Left lobe of liver (tissue), 2 donors: ENCODE measurements at regions not wholly inside any gene's neighbourhood (a gene's known extent, or its start where the extent isn't known, plus 50 kb on each side); places are given as distances from the start of the nearest gene placed in this dataset.

ENCODE experiments used
- ATAC-seq: fragments of 200-7000 bp; cut with Tn5 transposase; one replicate; pipeline ENCODE4 v1.9.1; 2020; ENCODE audit warnings: mild to moderate bottlenecking, moderate library complexity
- DNase-seq: peaks from one replicate; pipeline ENCODE4 v3.0.0-alpha.2; 2020; ENCODE audit warnings: low spot score
- donor health status: DM: no; HTN: no; CAD: no; lungs with moderate emphysema.
- donor health status: DM: no; HTN: yes; CAD: no.

- DNase-seq (no peak), ATAC-seq (peak; percentile 6)
Observed at GRCh38 chr10:29925771-29926692, 133.4 kb downstream of the JCAD start.

DNA sequence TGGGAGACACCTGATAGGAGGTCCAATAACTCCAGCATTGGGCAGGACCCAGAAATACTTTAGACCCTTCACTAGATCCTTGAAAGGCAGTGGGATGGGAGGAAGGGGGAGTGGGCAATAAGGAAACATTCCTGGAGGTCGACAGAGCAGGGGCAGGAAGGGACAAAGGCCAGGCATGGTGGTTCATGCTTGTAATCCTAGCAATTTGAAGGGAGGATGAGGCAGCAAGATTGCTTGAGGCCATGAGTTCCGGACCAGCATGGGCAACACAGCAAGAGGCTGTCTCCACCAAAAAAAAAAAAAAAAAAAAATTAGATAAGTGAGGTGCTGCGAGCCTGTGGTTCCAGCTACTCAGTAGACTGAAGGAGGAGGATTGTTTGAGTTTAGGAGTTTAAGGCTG is 134.9 kb downstream of the JCAD start:
- no peak for DNase-seq
- ATAC-seq, result no peak

GRCh38 chr10:29923416-29923965 is 135.9 kb downstream of the JCAD start:
- ATAC-seq (no peak), DNase-seq (no peak)

DNA sequence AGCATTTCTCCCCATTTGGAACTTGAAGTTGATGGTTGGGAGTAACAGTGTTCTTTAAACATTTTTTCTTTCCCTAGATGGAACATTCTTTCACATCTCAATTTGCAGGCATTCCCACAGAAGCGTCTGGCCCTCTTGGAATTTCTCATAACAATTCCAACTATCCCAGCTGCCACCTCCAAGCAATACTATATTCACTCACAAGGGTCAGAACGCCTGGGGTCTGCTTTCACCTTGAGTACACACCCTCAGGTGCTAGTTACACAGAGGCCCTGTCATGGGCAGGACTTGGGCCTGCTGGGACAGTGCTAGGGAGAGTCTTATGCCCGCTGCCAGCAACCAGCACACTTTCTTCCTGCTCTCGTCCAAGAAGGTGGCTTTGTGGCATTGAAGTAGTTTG is 136.5 kb downstream of the JCAD start:
- ATAC-seq (no peak), DNase-seq (no peak)

DNA sequence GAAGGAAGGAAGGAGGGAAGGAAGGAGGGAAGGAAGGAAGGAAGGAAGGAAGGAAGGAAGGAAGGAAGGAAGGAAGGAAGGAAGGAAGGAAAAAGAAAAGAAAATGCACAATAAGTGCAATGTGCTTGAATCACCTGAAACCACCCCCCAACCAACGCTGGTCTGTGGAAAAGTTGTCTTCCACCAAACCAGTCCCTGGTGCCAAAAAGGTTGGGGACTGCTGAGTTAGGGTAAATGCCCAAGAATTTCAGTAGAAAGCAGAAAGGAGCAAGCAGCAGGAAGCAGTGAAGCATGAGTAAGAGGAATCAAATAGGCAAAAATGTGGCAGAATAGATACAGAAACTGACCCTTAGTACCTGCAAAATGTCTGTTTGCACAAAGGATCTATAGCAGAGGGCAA is 137.2 kb downstream of the JCAD start:
- ATAC-seq (peak; percentile 24), DNase-seq (no peak)

- ATAC-seq (peak; percentile 7), DNase-seq (no peak)
Observed at GRCh38 chr10:29921071-29921446, 138.3 kb downstream of the JCAD start.

- DNase-seq, result no peak
- peak; percentile 74 for ATAC-seq
Observed at GRCh38 chr10:29920408-29921070, 138.8 kb downstream of the JCAD start.

- ATAC-seq (no peak), DNase-seq (no peak)
Observed at GRCh38 chr10:29918623-29919400, 140.6 kb downstream of the JCAD start.

- ATAC-seq (peak; percentile 50), DNase-seq (no peak)
Observed at GRCh38 chr10:29917311-29917710, 142.1 kb downstream of the JCAD start.

DNA sequence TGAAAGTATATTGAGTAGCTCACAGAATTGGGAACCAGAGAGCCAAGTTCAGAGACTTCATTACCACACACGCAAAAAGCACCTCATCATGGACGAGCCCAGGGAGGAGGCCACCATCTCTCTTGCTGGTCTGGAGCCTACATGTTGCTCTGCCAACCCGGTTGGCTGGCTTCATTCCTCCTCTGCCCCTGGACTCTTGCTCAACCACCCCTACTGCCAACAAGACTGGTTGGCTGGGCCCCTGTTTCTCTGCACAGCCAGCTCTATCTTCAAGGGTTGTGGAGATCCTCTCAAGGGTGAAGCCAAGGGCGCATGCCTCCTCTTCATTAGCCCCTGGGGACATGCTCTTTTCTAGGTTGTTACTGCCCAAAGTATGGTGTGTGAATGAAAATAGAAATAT is 142.7 kb downstream of the JCAD start:
- ATAC-seq, result peak; percentile 74
- peak; percentile 58 for DNase-seq

DNA sequence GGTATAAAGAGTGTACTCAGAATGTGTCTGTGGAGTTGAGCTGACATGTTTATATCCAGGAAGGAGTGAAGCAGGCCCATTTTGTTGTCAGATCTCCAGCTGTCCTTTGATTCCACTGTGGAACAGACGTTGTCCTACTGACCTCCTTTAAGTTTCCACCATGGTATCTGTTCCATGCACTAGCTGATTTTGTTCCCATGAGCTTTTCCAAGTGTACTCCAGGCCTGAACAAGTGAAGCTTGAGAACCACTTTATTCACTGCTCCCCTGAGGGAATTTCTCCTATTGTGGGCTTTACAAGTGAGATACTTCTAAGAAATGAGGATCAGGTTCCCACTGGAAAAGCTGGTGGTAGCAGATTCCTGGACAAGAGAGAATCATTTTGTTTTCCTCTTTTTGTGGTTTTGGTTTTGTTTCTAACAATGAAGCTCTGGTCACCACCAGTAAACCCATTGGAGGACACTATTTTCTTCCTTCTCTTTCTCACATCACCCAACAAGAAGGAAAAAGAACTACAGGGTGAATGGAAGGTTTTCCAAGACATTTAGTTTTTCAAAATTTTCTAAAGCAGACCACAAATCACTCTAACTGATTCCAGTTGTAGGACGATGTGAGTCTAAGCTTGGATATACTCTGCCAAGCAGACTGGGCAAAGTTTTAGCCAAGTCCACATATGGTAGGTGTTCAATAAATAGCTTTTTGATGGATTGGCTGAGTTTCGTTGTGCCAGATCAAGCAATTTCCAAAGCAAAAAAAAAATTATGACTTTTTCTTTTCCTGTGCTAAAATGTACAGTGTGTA is 144.2 kb downstream of the JCAD start:
- DNase-seq (no peak), ATAC-seq (no peak)

GRCh38 chr10:29908962-29909361 is 150.4 kb downstream of the JCAD start:
- ATAC-seq, result no peak
- DNase-seq, result no peak

DNA sequence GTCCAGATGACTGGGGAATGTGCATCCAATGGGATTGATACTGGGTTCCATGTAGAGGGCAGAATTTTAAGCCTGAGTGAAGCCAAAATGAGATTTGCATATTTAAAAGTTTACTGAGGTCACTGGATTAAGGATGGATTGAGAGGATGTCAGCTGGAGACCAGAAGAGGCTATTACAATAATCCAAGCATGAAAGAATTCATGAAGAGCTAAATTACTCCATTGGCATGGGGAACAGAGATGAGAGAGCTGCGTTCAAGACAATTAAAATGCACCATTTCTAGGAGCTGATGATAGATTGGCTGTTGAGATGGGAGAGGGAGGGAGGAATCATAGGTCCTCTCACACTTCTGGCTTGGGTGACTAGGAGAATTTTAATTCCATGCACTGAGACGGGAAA is 158.5 kb downstream of the JCAD start:
- no peak for DNase-seq
- no peak for ATAC-seq

DNA sequence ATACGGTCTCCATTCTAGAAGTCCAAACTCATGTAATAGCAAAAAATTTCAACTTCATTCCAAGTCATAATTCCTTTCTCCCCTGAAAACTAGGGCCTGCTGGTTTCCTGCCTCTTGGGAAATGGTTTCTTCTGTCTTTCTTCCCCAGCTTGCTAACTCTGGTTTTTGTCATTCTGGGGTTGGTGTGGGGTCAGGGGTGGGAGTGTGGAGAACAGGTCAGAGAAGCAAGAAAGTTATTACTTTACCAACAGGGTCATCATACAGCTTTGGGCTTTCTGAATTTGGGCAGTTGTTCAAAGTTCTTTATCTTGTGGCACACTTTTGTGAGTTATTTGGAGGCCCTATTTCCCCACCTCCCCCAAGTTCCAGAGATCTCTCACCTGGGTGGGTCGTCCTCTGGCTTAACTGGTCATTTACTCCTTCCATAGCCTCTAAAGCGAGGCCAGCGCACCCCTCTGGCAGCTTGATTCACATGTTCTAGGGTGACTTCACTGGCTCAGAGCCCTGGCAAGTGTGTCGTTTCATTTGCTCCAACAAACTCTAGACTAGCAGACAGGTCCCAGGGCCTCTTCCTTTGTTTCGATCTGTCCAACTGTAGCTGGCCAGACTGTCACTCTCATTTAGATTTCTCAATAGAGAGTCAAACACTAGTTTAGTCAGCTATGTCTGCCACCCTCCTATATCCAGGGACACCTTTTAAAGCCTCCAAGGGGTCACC is 161.2 kb downstream of the JCAD start:
- peak; percentile 92 for ATAC-seq
- DNase-seq, result peak; percentile 49

GRCh38 chr10:29897430-29897829 is 162.0 kb downstream of the JCAD start:
- no peak for DNase-seq
- ATAC-seq, result no peak

GRCh38 chr10:29896053-29896452 is 163.3 kb downstream of the JCAD start:
- ATAC-seq (no peak), DNase-seq (no peak)

GRCh38 chr10:29895456-29895855 is 163.9 kb downstream of the JCAD start:
- DNase-seq, result no peak

GRCh38 chr10:29888321-29888720 is 171.1 kb downstream of the JCAD start:
- no peak for ATAC-seq

More at GRCh38 chr10:29895456-29895855, 163.9 kb downstream of the JCAD start:
- no peak for ATAC-seq

DNA sequence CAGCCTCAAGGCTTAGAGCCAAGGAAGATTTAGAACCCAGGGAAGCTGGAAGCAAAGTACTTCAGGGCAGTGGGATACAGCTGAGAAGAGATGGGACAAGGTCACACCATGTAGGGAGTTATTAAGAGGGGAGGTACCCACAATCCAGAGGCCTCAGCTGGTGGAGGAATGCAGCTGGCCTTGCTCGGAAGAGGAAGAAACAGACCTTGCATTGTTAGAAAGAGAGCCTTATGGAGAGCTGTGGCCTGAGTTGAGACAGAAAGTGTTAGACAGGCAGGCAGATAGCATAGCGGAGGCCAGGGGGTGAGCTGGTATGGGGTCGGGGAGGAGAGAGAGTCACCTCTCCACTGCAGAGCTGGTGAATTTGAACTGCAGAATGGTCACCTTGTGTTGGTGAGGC is 173.1 kb downstream of the JCAD start:
- no peak for ATAC-seq
- DNase-seq, result no peak

More at GRCh38 chr10:29888321-29888720, 171.1 kb downstream of the JCAD start:
- DNase-seq, result no peak

- no peak for DNase-seq
- ATAC-seq, result no peak
Observed at GRCh38 chr10:29883231-29883630, 176.2 kb downstream of the JCAD start.
